ENCODE measurements at regions not wholly inside any gene's neighbourhood (a gene's known extent, or its start where the extent isn't known, plus 50 kb on each side); places are given as distances from the start of the nearest gene placed in this dataset.

DNA sequence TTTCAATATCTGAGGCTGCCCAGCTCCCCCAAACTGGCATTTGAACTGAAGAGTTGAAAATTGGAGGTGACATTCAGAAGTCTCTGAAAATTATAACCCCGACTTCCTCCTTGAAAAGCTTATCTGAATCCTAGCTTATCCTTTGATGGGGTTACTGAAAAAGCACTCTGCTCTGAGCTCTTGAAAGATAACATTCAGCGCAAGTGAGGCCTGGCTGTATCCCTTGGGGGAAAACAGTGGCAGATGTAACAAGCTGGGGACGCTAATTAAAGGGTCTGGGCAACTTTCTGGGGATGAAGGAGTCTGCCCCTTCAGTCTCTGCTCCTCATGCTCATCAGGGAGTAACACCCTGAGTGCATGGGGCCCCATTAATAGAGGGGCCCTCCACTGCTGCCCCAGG lies 402.0 kb upstream of the CADM1 start:
- TF ChIP-seq, protein P1, sequence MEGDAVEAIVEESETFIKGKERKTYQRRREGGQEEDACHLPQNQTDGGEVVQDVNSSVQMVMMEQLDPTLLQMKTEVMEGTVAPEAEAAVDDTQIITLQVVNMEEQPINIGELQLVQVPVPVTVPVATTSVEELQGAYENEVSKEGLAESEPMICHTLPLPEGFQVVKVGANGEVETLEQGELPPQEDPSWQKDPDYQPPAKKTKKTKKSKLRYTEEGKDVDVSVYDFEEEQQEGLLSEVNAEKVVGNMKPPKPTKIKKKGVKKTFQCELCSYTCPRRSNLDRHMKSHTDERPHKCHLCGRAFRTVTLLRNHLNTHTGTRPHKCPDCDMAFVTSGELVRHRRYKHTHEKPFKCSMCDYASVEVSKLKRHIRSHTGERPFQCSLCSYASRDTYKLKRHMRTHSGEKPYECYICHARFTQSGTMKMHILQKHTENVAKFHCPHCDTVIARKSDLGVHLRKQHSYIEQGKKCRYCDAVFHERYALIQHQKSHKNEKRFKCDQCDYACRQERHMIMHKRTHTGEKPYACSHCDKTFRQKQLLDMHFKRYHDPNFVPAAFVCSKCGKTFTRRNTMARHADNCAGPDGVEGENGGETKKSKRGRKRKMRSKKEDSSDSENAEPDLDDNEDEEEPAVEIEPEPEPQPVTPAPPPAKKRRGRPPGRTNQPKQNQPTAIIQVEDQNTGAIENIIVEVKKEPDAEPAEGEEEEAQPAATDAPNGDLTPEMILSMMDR (IDR thresholded peaks at IDR 0.05; ENCODE audit: low read depth, low read length, missing input control): no peak
- TF ChIP-seq RXRA (IDR thresholded peaks at IDR 0.05) (no peak), YY1 (IDR thresholded peaks at IDR 0.05) (no peak), TAF1 (conservative IDR thresholded peaks at IDR 0.05) (no peak), EGR1 (IDR thresholded peaks at IDR 0.05; ENCODE audit: low read depth in 2 of 2) (no peak), FOXA1 (IDR thresholded peaks at IDR 0.05) (no peak), SP1 (IDR thresholded peaks at IDR 0.05) (no peak), JUND (IDR thresholded peaks at IDR 0.05) (no peak)
- TF ChIP-seq, protein P2, sequence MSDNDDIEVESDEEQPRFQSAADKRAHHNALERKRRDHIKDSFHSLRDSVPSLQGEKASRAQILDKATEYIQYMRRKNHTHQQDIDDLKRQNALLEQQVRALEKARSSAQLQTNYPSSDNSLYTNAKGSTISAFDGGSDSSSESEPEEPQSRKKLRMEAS (IDR thresholded peaks at IDR 0.05): no peak
- TF ChIP-seq, protein P3, sequence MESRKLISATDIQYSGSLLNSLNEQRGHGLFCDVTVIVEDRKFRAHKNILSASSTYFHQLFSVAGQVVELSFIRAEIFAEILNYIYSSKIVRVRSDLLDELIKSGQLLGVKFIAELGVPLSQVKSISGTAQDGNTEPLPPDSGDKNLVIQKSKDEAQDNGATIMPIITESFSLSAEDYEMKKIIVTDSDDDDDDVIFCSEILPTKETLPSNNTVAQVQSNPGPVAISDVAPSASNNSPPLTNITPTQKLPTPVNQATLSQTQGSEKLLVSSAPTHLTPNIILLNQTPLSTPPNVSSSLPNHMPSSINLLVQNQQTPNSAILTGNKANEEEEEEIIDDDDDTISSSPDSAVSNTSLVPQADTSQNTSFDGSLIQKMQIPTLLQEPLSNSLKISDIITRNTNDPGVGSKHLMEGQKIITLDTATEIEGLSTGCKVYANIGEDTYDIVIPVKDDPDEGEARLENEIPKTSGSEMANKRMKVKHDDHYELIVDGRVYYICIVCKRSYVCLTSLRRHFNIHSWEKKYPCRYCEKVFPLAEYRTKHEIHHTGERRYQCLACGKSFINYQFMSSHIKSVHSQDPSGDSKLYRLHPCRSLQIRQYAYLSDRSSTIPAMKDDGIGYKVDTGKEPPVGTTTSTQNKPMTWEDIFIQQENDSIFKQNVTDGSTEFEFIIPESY (IDR thresholded peaks at IDR 0.05): no peak
